ENCODE measurements at regions not wholly inside any gene's neighbourhood (a gene's known extent, or its start where the extent isn't known, plus 50 kb on each side); places are given as distances from the start of the nearest gene placed in this dataset.

DNA sequence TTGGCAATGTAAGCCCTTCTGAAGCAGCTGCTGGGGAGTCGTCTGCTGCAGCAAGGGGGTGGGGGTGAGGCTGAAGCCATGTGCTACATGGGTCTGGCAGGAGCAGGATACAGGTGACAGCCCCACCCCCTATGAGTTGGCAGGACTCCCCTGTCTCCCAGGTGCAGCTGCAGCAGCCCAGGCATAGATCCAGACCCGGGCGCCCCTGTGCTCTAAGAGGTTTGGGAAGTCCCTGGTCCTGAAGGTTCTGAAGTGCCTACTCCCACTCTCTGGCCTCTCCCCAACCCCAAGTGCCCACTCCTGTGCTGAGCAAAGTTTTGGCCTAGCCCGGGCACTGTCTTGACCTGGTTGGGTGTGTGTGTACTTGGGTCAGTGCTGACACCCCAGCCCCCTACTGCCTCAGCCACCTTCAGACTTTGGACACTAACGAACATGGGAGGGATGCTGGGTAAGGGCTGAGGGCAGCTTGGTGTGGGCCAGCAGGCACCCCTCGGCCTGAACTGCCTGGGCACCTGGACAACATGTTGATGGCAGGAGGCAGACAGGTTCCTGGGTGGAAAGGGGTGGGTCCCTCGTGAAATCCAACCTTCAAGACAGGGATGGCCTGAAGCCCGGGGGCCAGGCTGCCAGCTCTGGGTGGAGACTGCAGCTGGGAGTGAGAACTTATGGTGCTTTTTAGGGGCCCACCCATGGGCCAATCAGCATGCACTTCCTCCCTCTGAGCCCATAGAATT, 54.1 kb upstream of the SLITRK6 start:
- Mint-ChIP-seq H3K9me3 (peaks cover 39% of the 10 kb centered on the region), H3K4me1 (no peaks in the 10 kb centered on the region), H3K4me3 (no peak overlapping the region), H3K27me3 (ENCODE audit: low read depth) (no peaks in the 10 kb centered on the region), H3K27ac (no peak overlapping the region), H3K36me3 (peaks cover 11% of the 10 kb centered on the region)
- no peak for DNase-seq (ENCODE audit: low spot score in 2 of 2, unreplicated experiment in 2 of 2)
- TF ChIP-seq, protein P1, sequence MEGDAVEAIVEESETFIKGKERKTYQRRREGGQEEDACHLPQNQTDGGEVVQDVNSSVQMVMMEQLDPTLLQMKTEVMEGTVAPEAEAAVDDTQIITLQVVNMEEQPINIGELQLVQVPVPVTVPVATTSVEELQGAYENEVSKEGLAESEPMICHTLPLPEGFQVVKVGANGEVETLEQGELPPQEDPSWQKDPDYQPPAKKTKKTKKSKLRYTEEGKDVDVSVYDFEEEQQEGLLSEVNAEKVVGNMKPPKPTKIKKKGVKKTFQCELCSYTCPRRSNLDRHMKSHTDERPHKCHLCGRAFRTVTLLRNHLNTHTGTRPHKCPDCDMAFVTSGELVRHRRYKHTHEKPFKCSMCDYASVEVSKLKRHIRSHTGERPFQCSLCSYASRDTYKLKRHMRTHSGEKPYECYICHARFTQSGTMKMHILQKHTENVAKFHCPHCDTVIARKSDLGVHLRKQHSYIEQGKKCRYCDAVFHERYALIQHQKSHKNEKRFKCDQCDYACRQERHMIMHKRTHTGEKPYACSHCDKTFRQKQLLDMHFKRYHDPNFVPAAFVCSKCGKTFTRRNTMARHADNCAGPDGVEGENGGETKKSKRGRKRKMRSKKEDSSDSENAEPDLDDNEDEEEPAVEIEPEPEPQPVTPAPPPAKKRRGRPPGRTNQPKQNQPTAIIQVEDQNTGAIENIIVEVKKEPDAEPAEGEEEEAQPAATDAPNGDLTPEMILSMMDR (IDR thresholded peaks at IDR 0.05; ENCODE audit: unreplicated experiment), result no peak
